Sigmoid colon (tissue), 6 donors: ENCODE measurements at regions not wholly inside any gene's neighbourhood (a gene's known extent, or its start where the extent isn't known, plus 50 kb on each side); places are given as distances from the start of the nearest gene placed in this dataset.

Experiments
- DNase-seq: peaks from one replicate; pipeline ENCODE4 v3.0.0-alpha.2; 2019
- H3K27ac ChIP-seq, 4 donors: fragments of 200-600 bp; sonication (generic); one replicate each; pipeline ENCODE4 v1.5.1; 2016 to 2019; ENCODE audit warnings: mild to moderate bottlenecking in 1 of 4
- H3K27me3 ChIP-seq, 3 donors: fragments of 200-600 bp; sonication (generic); one replicate each; pipeline ENCODE4 v1.5.1; 2019; ENCODE audit warnings: mild to moderate bottlenecking in 1 of 3
- H3K36me3 ChIP-seq, 4 donors: fragments of 200-600 bp; sonication (generic); one replicate each; pipeline ENCODE4 v1.5.1; 2016 to 2019
- H3K4me1 ChIP-seq, 4 donors: fragments of 200-600 bp; sonication (generic); one replicate each; pipeline ENCODE4 v1.5.1; 2017 to 2019
- H3K4me3 ChIP-seq, 4 donors: fragments of 200-600 bp; sonication (generic); one replicate each; pipeline ENCODE4 v1.5.1; 2017 to 2019; ENCODE audit warnings: mild to moderate bottlenecking in 2 of 4, moderate library complexity in 1 of 4
- H3K9me3 ChIP-seq, 4 donors: fragments of 200-600 bp in 3 of 4; sonication (generic) in 3 of 4; one replicate each; pipeline versions ENCODE4 v1.5.1 to v1.6.1; 2013 to 2019
- EP300 ChIP-seq, 4 donors: sonication (generic); formaldehyde crosslinking; IDR thresholded peaks; one replicate each; pipeline ENCODE4 v1.6.1; 2017; ENCODE audit warnings: antibody characterized with exemption in 4 of 4
- POLR2A ChIP-seq, 2 donors: fragments of 450-650 bp; IDR thresholded peaks; one replicate each; pipeline ENCODE4 v1.6.1; 2016; ENCODE audit warnings: antibody characterized with exemption in 2 of 2, mild to moderate bottlenecking in 2 of 2, moderate library complexity in 2 of 2
- POLR2AphosphoS5 ChIP-seq, 4 donors: sonication (generic); formaldehyde crosslinking; IDR thresholded peaks; one replicate each; pipeline ENCODE4 v1.6.1; 2017; ENCODE audit warnings: antibody characterized with exemption in 4 of 4
- WGBS, 2 donors: extraction: QIAGEN DNeasy Blood & Tissue Kit; methylation state at CpG; one replicate each; pipeline ENCODE4 v1.1.7; 2013; 5-methylcytosine and 5-hydroxymethylcytosine counted together
- intact Hi-C: fragments of 100-400 bp; cut with DNase I; formaldehyde crosslinking; loops from one replicate; pipeline ENCODE4 v1.15.1; 2023
- TF ChIP-seq, protein P1 (sequence below), 4 experiments: fragments of 450-650 bp in 3 of 4; fragments of 200-600 bp in 1 of 4; IDR thresholded peaks; one replicate each; pipeline ENCODE4 v1.5.1; 2016 to 2019; ENCODE audit warnings: antibody characterized with exemption in 4 of 4, mild to moderate bottlenecking in 3 of 4, moderate library complexity in 2 of 4
- donor health status: healthy with polysubstance abuse.
- donor health status: healthy.

DNA sequence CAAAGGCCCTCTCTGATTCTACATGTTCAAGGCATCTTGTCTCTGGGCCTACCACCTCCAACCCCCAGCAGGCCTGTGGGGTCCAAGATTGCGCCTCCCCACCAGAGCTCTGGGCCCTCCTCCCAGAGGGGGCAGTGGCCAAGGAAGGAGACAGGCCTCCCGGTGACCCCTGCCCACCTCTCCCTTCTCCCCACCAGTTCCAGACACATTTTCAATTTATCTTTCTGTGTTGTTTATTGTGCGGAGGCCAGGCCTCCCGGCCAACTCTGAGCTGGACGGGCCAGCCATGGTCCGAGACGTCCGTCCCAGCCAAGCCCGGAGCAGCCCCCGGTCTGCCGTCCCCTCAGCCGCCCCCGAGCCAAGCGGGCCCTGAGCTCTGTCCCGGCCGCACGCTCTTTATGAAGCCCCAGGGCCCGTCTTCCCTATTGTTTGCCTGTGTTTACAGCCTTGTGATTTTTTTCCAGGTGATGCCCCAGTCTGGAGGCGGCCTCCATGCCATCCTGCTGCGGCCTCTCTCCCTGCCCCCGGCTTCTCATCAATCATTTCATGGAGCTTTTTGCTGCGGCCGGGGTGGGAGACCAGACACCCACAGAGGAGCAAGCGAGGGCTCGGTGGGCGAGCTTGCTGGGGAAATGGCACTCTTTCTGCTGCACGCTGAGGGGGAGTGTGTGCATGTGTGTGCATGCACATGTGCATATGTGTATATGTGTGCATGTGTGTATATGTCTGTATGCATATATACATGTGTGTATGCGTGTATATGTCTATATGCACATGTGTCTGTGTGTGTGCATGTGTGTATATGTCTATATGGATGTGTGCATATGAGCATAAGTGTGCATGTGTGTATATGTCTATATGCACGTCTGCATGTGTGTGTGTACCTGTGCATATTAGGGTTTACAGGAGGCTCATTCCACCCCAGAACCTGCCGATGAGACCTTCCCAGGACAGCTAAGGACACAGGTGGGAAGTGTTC lies 52.7 kb upstream of the ELN start:
- intact Hi-C loops = no loop called here
- 90 to 91% methylated on average over 30 of the region's 30 CpGs for WGBS, 2 donors
- Histone ChIP-seq H3K4me1 (peaks cover 0 to 45% (median 31%) of the 10 kb centered on the region in 4 donors), H3K36me3 (no peaks in the 10 kb centered on the region), H3K4me3 (no peak overlapping the region), H3K9me3 (no peaks in the 10 kb centered on the region), H3K27ac (no peak overlapping the region), H3K27me3 (no peaks in the 10 kb centered on the region)
- TF ChIP-seq POLR2AphosphoS5 (IDR thresholded peaks at IDR 0.05) (no peak), POLR2A (IDR thresholded peaks at IDR 0.05) (no peak), EP300 (IDR thresholded peaks at IDR 0.05) (no peak)
- TF ChIP-seq, protein P1, sequence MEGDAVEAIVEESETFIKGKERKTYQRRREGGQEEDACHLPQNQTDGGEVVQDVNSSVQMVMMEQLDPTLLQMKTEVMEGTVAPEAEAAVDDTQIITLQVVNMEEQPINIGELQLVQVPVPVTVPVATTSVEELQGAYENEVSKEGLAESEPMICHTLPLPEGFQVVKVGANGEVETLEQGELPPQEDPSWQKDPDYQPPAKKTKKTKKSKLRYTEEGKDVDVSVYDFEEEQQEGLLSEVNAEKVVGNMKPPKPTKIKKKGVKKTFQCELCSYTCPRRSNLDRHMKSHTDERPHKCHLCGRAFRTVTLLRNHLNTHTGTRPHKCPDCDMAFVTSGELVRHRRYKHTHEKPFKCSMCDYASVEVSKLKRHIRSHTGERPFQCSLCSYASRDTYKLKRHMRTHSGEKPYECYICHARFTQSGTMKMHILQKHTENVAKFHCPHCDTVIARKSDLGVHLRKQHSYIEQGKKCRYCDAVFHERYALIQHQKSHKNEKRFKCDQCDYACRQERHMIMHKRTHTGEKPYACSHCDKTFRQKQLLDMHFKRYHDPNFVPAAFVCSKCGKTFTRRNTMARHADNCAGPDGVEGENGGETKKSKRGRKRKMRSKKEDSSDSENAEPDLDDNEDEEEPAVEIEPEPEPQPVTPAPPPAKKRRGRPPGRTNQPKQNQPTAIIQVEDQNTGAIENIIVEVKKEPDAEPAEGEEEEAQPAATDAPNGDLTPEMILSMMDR (IDR thresholded peaks at IDR 0.05) = no peak
- no peak for DNase-seq

DNA sequence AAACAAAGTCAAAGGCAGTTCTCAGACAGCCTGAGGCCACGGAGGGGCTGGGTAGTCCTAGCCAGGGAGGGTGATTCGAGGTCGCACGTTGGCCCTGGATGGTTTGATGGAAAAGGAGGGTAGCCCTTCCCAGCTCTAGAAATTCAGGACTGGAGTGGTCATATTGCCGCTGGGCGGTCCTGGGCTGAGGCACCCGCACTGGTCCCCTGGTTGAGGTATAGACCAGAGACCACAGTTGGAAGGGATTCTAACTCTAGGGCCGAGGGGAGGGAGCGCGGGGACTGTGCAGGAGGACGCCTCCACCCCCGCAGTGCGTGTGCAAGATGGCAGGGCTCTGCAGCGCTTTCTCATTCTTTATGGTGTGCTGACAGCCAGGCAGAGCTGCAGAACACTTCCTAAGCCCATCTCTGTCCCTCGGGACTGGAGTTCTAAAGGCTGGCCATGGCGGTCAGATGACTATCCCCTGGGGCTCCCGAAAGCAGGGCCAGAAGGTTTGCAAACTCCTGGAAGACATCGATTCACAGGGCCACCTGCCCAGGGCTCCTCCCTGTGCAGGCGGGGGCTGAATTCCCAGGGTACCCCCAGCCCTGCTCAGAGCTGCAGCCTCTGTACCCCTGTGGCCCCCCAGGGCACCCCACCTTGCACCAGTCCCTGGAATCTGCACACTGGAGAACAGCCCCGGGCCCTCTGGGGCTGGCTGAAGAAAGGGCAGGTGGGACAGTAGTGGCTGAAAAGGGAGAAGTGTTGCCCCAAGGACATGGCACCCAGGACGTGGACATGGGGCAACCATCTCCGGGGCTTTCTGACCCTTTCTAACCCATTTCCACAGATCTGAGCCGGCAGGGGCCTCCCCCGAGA lies 51.0 kb upstream of the ELN start:
- TF ChIP-seq, protein P1 (IDR thresholded peaks at IDR 0.05) = no peak
- TF ChIP-seq POLR2A (IDR thresholded peaks at IDR 0.05) (no peak), EP300 (IDR thresholded peaks at IDR 0.05) (no peak), POLR2AphosphoS5 (IDR thresholded peaks at IDR 0.05) (no peak)
- 85 to 91% methylated on average over 24 of the region's 24 CpGs for WGBS, 2 donors
- Histone ChIP-seq H3K9me3 (no peaks in the 10 kb centered on the region), H3K27ac (no peak overlapping the region), H3K4me3 (no peak overlapping the region), H3K36me3 (no peaks in the 10 kb centered on the region), H3K4me1 (peaks cover 0 to 45% (median 31%) of the 10 kb centered on the region in 4 donors), H3K27me3 (no peaks in the 10 kb centered on the region)
- intact Hi-C loops = no loop called here
- DNase-seq = peak; percentile 58

DNA sequence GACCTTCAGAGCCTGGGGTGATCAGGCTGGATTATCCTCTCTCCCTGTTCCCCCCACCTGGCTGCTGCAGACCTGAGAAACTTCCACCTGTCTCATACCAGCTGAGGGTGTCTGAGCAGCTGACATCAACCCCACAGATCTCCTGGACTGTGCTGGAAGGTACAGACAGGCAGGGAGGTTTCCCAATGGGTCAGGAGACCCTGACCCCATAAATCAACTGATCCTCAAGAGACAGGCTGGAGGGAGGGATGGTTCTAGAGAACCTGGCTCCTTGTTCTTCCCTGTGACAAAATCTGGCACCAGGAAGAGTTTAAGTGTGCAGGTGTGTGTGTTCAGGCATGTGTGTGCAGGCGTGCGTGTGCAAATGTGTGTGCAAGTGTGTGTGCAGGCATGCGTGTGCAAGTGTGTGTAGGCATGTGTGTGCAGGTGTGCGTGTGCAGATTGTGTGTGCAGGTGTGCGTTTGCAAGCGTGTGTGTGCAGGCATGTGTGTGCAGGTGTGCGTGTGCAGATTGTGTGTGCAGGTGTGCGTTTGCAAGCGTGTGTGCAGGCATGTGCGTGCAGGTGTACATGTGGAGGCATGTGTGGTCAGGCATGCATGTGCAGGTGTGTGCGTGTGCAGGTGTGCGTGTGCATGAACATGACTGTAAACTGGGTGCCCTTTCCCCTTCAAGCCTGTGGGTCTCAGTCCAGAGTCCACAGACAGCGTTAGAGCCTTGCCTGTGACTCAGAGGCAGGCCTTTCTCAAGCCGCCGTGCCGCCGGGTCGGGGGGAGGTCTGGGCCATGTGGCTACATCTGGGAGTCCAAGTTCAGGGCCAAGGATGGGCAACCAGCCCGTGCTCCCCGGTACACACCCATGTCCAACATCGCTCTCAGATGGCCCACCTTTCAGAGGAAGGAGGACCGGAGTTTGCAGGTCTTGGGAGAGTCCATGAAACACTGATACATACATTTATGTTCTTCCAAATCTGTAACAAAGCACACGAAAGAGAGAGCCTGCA lies 50.1 kb upstream of the ELN start:
- TF ChIP-seq, protein P1 (IDR thresholded peaks at IDR 0.05) = no peak
- TF ChIP-seq POLR2AphosphoS5 (IDR thresholded peaks at IDR 0.05) (no peak), EP300 (IDR thresholded peaks at IDR 0.05) (no peak), POLR2A (IDR thresholded peaks at IDR 0.05) (no peak)
- intact Hi-C loops = no loop called here
- H3K27me3 ChIP-seq = no peaks in the 10 kb centered on the region
- H3K36me3 ChIP-seq = no peaks in the 10 kb centered on the region
- DNase-seq = peak; percentile 73
- H3K4me3 ChIP-seq = no peak overlapping the region
- no peaks in the 10 kb centered on the region for H3K9me3 ChIP-seq
- WGBS, 2 donors = 44 to 80% methylated on average over 23 of the region's 23 CpGs
- H3K4me1 ChIP-seq = peaks cover 0 to 45% (median 31%) of the 10 kb centered on the region in 4 donors
- peak overlapping the region in 3 of 4 donors; percentile 55 to 57 (median 57) for H3K27ac ChIP-seq
